ENCODE measurements at regions not wholly inside any gene's neighbourhood (a gene's known extent, or its start where the extent isn't known, plus 50 kb on each side); places are given as distances from the start of the nearest gene placed in this dataset.
"Not testable (repeated sequence)": the region's sequence is repeated elsewhere in the genome, so short reads cannot be mapped to it uniquely, and the experiment has no call there.

GRCh38 chr13:56528040-56528790 is 612.5 kb upstream of the PRR20A start:
- Histone ChIP-seq H2AFZ (ENCODE audit: insufficient read depth, low read length, poor library complexity) (no peak overlapping the region), H3K9me3 (ENCODE audit: insufficient read depth, low read depth, low read length) (no peaks in the 10 kb centered on the region), H3K4me2 (ENCODE audit: low read length) (no peak overlapping the region), H4K91ac (ENCODE audit: low read depth, low read length) (no peak overlapping the region), H3K4ac (ENCODE audit: low read depth, low read length) (no peak overlapping the region), H3K18ac (ENCODE audit: low read length) (no peak overlapping the region), H4K8ac (ENCODE audit: low read depth, low read length) (no peak overlapping the region), H2BK120ac (ENCODE audit: insufficient read depth, low read length, poor library complexity) (no peak overlapping the region), H3K23ac (ENCODE audit: low read length) (no peak overlapping the region), H3K79me2 (ENCODE audit: control insufficient read depth, insufficient read depth, low read length, poor library complexity) (no peaks in the 10 kb centered on the region), H3K27ac (ENCODE audit: low read depth, low read length) (no peak overlapping the region), H3K4me1 (ENCODE audit: control insufficient read depth in 1 of 2, insufficient read depth in 2 of 2, low read length in 2 of 2) (no peaks in the 10 kb centered on the region), H2BK12ac (ENCODE audit: low read length) (no peak overlapping the region), H3K36me3 (ENCODE audit: control insufficient read depth in 1 of 2, insufficient read depth in 2 of 2, low read length in 2 of 2) (no peaks in the 10 kb centered on the region), H2BK5ac (ENCODE audit: low read depth, low read length, poor library complexity) (no peak overlapping the region), H3K9ac (ENCODE audit: low read length) (no peak overlapping the region), H4K12ac (ENCODE audit: low read depth, low read length) (no peak overlapping the region), H3K14ac (ENCODE audit: low read length) (no peak overlapping the region), H2AK5ac (ENCODE audit: low read length) (no peak overlapping the region), H3K4me3 (ENCODE audit: low read depth, low read length) (no peak overlapping the region), H3K79me1 (ENCODE audit: low read length) (no peaks in the 10 kb centered on the region), H3K27me3 (ENCODE audit: insufficient read depth, low read length) (no peaks in the 10 kb centered on the region)
- no peak for DNase-seq
- no CpG with 5 or more reads among the region's 1 CpG for WGBS (ENCODE audit: extremely low coverage, insufficient coverage, insufficient read length)

- H3K79me2 ChIP-seq (ENCODE audit: control insufficient read depth, insufficient read depth, low read length, poor library complexity) = no peaks in the 10 kb centered on the region
- no peak overlapping the region for H2AK5ac ChIP-seq (ENCODE audit: low read length)
Measured at GRCh38 chr13:56530096-56530495, 610.6 kb upstream of the PRR20A start.

GRCh38 chr13:56547921-56548320 is 592.8 kb upstream of the PRR20A start:
- DNase-seq; H3K27ac ChIP-seq (ENCODE audit: low read depth, low read length); H3K79me2 ChIP-seq (ENCODE audit: control insufficient read depth, insufficient read depth, low read length, poor library complexity); H3K4ac ChIP-seq (ENCODE audit: low read depth, low read length); H3K4me2 ChIP-seq (ENCODE audit: low read length); H3K27me3 ChIP-seq (ENCODE audit: insufficient read depth, low read length); H2BK120ac ChIP-seq (ENCODE audit: insufficient read depth, low read length, poor library complexity); H3K9me3 ChIP-seq (ENCODE audit: insufficient read depth, low read depth, low read length); H2BK12ac ChIP-seq (ENCODE audit: low read length); H3K79me1 ChIP-seq (ENCODE audit: low read length); H3K4me1 ChIP-seq (ENCODE audit: control insufficient read depth in 1 of 2, insufficient read depth in 2 of 2, low read length in 2 of 2); H2AK5ac ChIP-seq (ENCODE audit: low read length); H3K23ac ChIP-seq (ENCODE audit: low read length); H3K18ac ChIP-seq (ENCODE audit: low read length); H3K9ac ChIP-seq (ENCODE audit: low read length); H4K91ac ChIP-seq (ENCODE audit: low read depth, low read length); H2AFZ ChIP-seq (ENCODE audit: insufficient read depth, low read length, poor library complexity); H3K4me3 ChIP-seq (ENCODE audit: low read depth, low read length); H4K12ac ChIP-seq (ENCODE audit: low read depth, low read length); H4K8ac ChIP-seq (ENCODE audit: low read depth, low read length); H3K36me3 ChIP-seq (ENCODE audit: control insufficient read depth in 1 of 2, insufficient read depth in 2 of 2, low read length in 2 of 2); H2BK5ac ChIP-seq (ENCODE audit: low read depth, low read length, poor library complexity); H3K14ac ChIP-seq (ENCODE audit: low read length): not testable (repeated sequence)
- no CpG with 5 or more reads among the region's 11 CpGs for WGBS (ENCODE audit: extremely low coverage, insufficient coverage, insufficient read length)

More at GRCh38 chr13:56530096-56530495, 610.6 kb upstream of the PRR20A start:
- H3K27me3 ChIP-seq (ENCODE audit: insufficient read depth, low read length) = no peaks in the 10 kb centered on the region
- no peak for DNase-seq
- no peaks in the 10 kb centered on the region for H3K4me1 ChIP-seq (ENCODE audit: control insufficient read depth in 1 of 2, insufficient read depth in 2 of 2, low read length in 2 of 2)
- H4K12ac ChIP-seq (ENCODE audit: low read depth, low read length) = no peak overlapping the region
- no peak overlapping the region for H3K9ac ChIP-seq (ENCODE audit: low read length)
- H3K27ac ChIP-seq (ENCODE audit: low read depth, low read length) = no peak overlapping the region
- H2BK120ac ChIP-seq (ENCODE audit: insufficient read depth, low read length, poor library complexity) = no peak overlapping the region
- H3K4me2 ChIP-seq (ENCODE audit: low read length) = no peak overlapping the region
- H2AFZ ChIP-seq (ENCODE audit: insufficient read depth, low read length, poor library complexity) = no peak overlapping the region
- H3K4ac ChIP-seq (ENCODE audit: low read depth, low read length) = no peak overlapping the region
- H4K91ac ChIP-seq (ENCODE audit: low read depth, low read length) = no peak overlapping the region
- H3K36me3 ChIP-seq (ENCODE audit: control insufficient read depth in 1 of 2, insufficient read depth in 2 of 2, low read length in 2 of 2) = no peaks in the 10 kb centered on the region
- WGBS (ENCODE audit: extremely low coverage, insufficient coverage, insufficient read length) = no CpG with 5 or more reads among the region's 1 CpG
- no peak overlapping the region for H3K18ac ChIP-seq (ENCODE audit: low read length)
- no peak overlapping the region for H2BK12ac ChIP-seq (ENCODE audit: low read length)
- H3K4me3 ChIP-seq (ENCODE audit: low read depth, low read length) = no peak overlapping the region
- H3K79me1 ChIP-seq (ENCODE audit: low read length) = no peaks in the 10 kb centered on the region
- no peak overlapping the region for H2BK5ac ChIP-seq (ENCODE audit: low read depth, low read length, poor library complexity)
- no peak overlapping the region for H3K14ac ChIP-seq (ENCODE audit: low read length)
- H3K9me3 ChIP-seq (ENCODE audit: insufficient read depth, low read depth, low read length) = no peaks in the 10 kb centered on the region
- H3K23ac ChIP-seq (ENCODE audit: low read length) = no peak overlapping the region
- no peak overlapping the region for H4K8ac ChIP-seq (ENCODE audit: low read depth, low read length)

- H3K79me2 ChIP-seq (ENCODE audit: control insufficient read depth, insufficient read depth, low read length, poor library complexity) = no peaks in the 10 kb centered on the region
- no peak for DNase-seq
- WGBS (ENCODE audit: extremely low coverage, insufficient coverage, insufficient read length) = no CpG with 5 or more reads among the region's 4 CpGs
- H3K4me1 ChIP-seq (ENCODE audit: control insufficient read depth in 1 of 2, insufficient read depth in 2 of 2, low read length in 2 of 2) = no peaks in the 10 kb centered on the region
- no peak overlapping the region for H2BK120ac ChIP-seq (ENCODE audit: insufficient read depth, low read length, poor library complexity)
- no peak overlapping the region for H2BK12ac ChIP-seq (ENCODE audit: low read length)
- H3K79me1 ChIP-seq (ENCODE audit: low read length) = no peaks in the 10 kb centered on the region
- no peak overlapping the region for H2AK5ac ChIP-seq (ENCODE audit: low read length)
- no peak overlapping the region for H4K8ac ChIP-seq (ENCODE audit: low read depth, low read length)
- H4K91ac ChIP-seq (ENCODE audit: low read depth, low read length) = no peak overlapping the region
- H3K27me3 ChIP-seq (ENCODE audit: insufficient read depth, low read length) = no peaks in the 10 kb centered on the region
- H3K4me2 ChIP-seq (ENCODE audit: low read length) = no peak overlapping the region
- H4K12ac ChIP-seq (ENCODE audit: low read depth, low read length) = no peak overlapping the region
- no peak overlapping the region for H3K18ac ChIP-seq (ENCODE audit: low read length)
- H2BK5ac ChIP-seq (ENCODE audit: low read depth, low read length, poor library complexity) = no peak overlapping the region
- no peak overlapping the region for H2AFZ ChIP-seq (ENCODE audit: insufficient read depth, low read length, poor library complexity)
- H3K4ac ChIP-seq (ENCODE audit: low read depth, low read length) = no peak overlapping the region
- no peaks in the 10 kb centered on the region for H3K36me3 ChIP-seq (ENCODE audit: control insufficient read depth in 1 of 2, insufficient read depth in 2 of 2, low read length in 2 of 2)
- no peak overlapping the region for H3K14ac ChIP-seq (ENCODE audit: low read length)
- no peak overlapping the region for H3K4me3 ChIP-seq (ENCODE audit: low read depth, low read length)
- H3K9ac ChIP-seq (ENCODE audit: low read length) = no peak overlapping the region
- no peaks in the 10 kb centered on the region for H3K9me3 ChIP-seq (ENCODE audit: insufficient read depth, low read depth, low read length)
- no peak overlapping the region for H3K27ac ChIP-seq (ENCODE audit: low read depth, low read length)
- no peak overlapping the region for H3K23ac ChIP-seq (ENCODE audit: low read length)
Measured at GRCh38 chr13:56558698-56559320, 581.9 kb upstream of the PRR20A start.
